HG03175 (cell line): ENCODE measurements at regions not wholly inside any gene's neighbourhood (a gene's known extent, or its start where the extent isn't known, plus 50 kb on each side); places are given as distances from the start of the nearest gene placed in this dataset.

Source experiments
- ATAC-seq: cut with Tn5 transposase; IDR thresholded peaks from one replicate; pipeline ENCODE4 v1.9.1; 2021; ENCODE audit warnings: mild to moderate bottlenecking, moderate library complexity; ENCODE audit not compliant: unreplicated experiment

DNA sequence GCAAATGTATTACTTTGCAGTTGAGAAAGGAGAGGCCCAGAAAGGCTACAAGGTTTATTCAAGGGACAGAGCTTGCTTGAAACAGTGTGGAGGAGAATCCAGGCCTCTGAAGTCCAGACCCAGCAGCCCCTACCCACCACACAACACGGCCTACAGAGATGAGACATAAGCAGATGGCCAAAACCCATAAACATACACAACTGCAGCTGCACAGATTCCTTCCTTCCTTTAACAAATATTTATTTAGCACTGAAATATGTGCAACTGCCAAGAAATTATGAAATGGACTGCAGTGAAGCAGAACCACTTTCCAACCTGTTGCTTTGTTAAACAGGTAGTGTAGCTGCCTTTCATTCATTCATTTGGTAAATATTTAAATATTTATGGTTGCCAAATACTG, 122.3 kb downstream of the SPATA19 start:
- ATAC-seq = no peak

GRCh38 chr11:133720951-133721350, 124.4 kb downstream of the SPATA19 start:
- no peak for ATAC-seq

GRCh38 chr11:133719532-133720235, 125.6 kb downstream of the SPATA19 start:
- no peak for ATAC-seq

GRCh38 chr11:133718831-133719230, 126.5 kb downstream of the SPATA19 start:
- no peak for ATAC-seq

DNA sequence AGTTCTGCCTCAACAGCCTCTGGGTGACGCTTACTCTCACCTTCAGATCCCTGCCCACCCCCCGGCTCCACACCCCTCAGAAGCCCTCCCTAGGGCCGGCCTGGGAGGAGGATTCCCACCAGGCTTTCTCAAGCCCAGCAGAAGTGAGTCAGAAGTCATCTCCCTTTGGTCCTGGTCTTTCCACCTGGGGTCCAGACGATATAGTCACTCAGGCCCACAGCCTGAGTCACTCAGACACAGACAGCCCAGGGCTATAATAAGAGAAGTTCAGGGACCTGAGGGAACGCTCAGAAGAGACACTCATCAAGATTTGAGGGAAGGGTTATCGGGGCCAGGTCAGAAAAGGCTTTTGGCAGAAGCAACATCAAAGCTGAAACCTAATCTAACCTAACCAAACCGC, 127.1 kb downstream of the SPATA19 start:
- ATAC-seq = no peak

DNA sequence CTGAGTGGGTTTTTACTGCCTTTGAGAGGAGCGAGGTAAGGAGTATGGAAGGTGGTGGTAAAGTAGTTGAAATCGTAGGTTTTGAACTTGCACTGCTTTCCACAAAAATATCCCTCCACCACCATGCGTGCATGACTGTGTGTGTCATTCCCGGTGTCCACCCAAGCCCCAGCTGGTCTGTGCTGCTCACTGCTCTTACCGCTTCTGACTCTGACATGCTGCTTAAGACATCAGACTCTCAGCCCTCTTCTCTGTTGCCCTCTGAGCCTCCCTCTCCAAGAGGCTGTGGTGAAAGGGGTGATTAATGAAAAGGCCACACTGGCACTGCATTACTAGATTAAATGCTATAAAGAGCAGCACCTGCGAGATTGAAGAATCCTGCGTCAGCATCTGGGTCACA, 128.7 kb downstream of the SPATA19 start:
- no peak for ATAC-seq

DNA sequence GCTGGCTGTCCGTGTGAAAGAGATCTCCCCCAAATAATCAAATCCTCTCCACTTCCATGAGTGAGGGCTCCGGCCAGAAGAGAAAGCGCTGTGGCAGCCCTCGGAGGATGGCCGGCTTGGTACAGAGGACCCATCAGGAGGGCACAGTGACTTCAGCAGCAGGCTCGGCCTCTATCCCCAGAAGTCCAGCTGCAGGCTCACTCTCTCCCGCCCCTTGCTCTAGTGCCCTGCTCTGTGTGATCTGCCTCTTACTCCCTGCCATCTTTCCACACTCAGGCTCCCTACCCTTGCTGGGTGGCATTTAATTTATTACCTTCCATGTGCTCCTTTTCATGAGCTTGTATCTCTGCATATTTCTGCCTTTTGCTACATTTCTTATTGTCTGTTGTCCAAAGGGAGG, 129.7 kb downstream of the SPATA19 start:
- no peak for ATAC-seq

- no peak for ATAC-seq
These were observed 130.6 kb downstream of the SPATA19 start for GRCh38 chr11:133714471-133715375.

DNA sequence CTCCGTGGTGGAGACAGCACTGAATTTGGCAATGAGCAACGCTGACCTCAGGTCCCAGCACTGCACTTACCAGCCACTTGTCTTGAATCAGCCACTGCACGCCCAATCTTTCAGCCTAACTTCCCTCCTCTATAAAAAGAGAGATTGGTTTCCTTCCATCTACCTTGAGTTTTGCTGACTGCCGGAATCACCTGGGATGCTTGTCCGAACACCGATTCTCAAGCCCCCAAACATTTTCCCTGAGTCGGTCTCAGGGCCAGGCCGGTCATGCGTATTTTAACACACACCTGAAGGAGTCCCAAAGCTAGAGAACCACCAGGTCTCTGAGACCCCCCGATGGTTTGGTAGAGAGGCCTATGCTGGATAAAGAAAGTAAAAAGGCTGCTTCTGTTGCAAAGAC, 131.5 kb downstream of the SPATA19 start:
- ATAC-seq = no peak

DNA sequence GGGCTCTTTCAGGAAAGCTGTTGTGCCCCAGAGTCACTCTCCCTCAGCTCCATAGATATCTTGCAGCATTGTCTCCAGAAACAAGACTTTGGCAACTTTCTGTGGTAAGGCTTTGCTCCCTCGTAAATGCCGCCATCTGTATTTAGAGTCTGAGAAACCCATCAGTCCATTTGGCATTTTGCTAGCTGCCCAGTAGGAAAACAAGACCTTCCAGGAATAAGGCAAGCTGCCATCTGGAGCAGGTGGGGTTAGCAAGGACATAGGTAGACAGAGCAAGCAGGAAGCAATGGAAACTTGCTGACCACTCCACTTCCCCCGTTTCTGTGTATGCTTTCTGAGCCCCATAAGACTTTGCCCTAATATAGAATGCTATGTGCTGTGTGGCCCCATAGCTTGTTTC, 131.9 kb downstream of the SPATA19 start:
- no peak for ATAC-seq

GRCh38 chr11:133712051-133712560, 133.2 kb downstream of the SPATA19 start:
- ATAC-seq = no peak

- ATAC-seq = no peak
These were observed 133.8 kb downstream of the SPATA19 start for GRCh38 chr11:133711545-133711944.

GRCh38 chr11:133710681-133711240, 134.6 kb downstream of the SPATA19 start:
- ATAC-seq = no peak

DNA sequence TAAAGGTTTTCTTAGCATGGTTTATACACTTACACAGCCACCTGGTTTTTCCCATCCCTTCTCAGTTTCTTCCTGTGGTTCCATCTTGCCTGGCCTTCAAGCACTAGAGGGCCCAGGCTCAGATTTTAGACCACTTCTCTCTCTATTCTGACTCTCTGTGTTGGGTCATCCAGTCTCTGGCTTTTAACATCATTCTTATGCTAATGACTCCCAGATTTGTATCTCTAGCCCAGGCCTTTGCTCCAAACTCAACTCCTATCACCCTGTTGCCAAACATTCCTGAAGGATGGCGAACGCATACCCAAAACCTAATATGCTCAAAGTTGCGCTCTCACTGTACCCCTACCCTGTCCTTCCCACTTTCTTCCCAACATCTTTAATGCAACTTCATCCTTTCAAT, 135.1 kb downstream of the SPATA19 start:
- no peak for ATAC-seq

DNA sequence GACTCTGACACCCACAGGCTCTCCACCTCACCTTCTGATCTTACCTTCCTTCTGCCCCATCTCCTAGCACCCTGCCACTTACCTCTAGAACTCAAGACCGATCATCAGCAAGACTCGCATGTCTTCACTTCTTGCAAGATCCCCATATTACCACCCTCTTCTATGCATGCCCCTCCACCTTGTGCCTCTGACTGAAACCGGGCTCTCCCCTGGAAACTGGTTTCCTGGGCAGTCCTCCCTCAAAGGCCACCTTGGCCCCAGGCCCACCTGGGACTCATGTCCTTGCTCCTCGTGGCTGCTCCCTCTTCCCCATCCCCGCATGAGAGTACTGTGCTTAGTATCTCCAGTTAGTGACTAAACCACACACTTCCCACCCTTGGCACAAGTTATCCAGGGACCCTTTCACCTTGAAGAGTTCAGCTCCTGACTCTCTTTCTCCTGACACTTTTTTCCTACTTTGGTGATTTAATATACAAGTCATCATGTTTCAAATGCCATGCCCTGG, 136.7 kb downstream of the SPATA19 start:
- ATAC-seq = no peak

DNA sequence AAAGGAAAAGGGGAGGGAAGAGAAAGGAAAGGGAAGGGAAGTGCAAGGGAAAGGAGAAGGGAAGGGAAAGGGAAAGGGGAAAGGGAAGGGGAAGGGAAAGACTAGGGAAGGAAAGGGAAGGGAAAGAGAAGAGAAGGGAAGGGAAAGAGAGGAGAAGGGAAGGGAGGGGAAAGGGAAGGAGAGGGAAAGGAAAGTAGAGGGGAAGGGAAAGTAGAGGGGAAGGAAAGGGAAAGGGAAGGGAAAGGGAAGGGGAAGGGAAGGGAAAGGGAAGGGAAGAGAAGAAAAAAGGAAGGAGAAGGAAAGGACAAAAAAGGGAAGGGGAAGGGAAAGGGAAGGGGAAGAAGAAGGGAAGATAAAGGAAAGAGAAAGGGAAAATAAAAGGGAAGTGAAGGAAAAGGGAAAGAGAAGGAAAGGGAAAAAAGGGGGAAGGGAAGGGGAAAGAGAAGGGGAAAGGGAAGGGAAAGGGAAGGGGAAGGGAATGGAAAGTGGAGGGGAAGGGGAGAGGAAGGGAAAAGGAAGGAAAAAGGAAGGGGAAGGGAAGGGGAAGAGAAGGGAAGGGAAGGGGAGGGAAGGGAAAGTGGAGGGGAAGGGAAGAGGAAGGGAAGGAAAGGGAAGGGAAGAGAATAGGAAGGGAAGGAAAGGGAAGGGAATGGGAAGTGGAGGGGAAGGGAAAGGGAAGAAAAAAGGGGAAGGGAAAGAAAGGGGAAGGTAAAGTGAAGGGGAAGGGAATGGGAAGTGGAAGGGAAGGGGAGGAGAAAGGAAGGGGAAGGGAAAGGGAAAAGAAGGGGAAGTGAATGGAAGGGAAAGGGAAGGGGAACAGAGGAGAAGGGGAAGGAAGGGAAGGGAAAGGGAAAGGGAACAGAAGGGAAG, 138.2 kb downstream of the SPATA19 start:
- no peak for ATAC-seq

- no peak for ATAC-seq
These were observed 139.4 kb downstream of the SPATA19 start for GRCh38 chr11:133705873-133706272.

- no peak for ATAC-seq
These were observed 140.2 kb downstream of the SPATA19 start for GRCh38 chr11:133705074-133705648.

DNA sequence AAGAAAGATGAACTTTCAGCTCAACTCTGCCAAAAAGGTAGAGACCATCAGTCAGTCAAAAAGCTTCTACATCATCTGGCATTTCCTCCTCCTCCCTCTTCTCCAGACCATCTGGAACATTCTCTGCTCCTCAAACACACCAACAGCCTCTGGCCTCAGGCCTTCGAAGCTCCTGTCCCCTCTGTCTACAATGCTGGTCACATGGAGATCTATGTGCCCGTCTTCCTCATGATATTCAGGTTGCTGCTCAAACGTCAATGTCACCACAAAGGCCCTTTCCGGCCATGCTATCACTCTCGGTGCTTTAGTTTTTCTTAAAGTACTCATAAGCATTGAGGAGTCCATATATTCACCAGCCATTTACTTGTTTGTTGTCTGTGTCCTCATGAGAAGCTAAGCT, 146.2 kb downstream of the SPATA19 start:
- no peak for ATAC-seq

- ATAC-seq = no peak
These were observed 146.7 kb downstream of the SPATA19 start for GRCh38 chr11:133698654-133699053.
